ENCODE measurements at regions not wholly inside any gene's neighbourhood (a gene's known extent, or its start where the extent isn't known, plus 50 kb on each side); places are given as distances from the start of the nearest gene placed in this dataset.
"Not testable (repeated sequence)": the region's sequence is repeated elsewhere in the genome, so short reads cannot be mapped to it uniquely, and the experiment has no call there.

DNA sequence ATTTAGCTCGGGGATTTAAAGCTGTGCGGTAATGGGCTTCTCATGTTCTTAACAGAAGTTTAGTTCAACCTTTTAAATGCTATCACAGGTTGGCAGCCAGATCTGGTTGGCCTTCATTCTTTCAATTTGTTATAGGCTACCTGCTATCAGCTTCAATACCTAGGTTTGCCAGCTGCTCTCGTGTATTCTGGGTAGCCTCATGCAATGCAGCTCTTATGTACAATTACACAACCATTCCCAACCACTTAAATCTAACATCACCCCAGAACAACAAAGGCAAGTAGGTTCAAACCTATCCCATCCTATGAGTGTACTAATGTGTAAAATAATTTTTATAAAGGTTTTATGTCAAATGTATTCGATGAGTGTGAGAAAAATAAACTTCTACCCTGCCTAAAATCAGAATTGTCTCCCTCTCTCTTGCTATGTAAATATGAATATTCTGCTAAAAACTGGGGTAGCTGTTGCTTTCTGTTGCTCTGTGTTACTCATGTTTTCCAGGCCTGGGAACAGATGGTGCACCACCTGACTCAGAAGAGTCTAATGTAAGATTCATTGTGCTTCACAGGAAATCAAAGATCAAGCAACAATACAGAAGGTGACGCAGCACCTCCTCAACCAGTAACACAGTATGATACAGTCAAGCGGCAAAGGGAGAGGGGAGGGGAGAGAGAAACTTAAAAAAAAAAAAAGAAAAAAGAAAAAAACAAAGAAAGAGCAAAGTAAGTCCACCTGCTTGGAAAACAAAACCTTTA is 188.6 kb downstream of the ETV1 start:
- BruUV-seq (replicated peaks) = no TSS peak
- Mint-ChIP-seq H3K4me3 (ENCODE audit: low read depth, unreplicated experiment) (no peak overlapping the region), H3K4me1 (ENCODE audit: low read depth, unreplicated experiment) (no peaks in the 10 kb centered on the region), H3K36me3 (ENCODE audit: insufficient read depth, unreplicated experiment) (no peaks in the 10 kb centered on the region), H3K27me3 (ENCODE audit: unreplicated experiment) (no peaks in the 10 kb centered on the region), H3K27ac (ENCODE audit: unreplicated experiment) (no peak overlapping the region), H3K9me3 (ENCODE audit: low read depth, unreplicated experiment) (peaks cover 3% of the 10 kb centered on the region)
- CTCF ChIA-PET = interaction anchor here (0.6 kb wide), 1 partner anchor 1185 kb away, joined by 3 read pairs; no protein-coding TSS in a partner anchor
- intact Hi-C loops (cut with micrococcal nuclease; ENCODE audit: unreplicated experiment) = no loop called here
- no peak for DNase-seq
- TF ChIP-seq, protein P1, sequence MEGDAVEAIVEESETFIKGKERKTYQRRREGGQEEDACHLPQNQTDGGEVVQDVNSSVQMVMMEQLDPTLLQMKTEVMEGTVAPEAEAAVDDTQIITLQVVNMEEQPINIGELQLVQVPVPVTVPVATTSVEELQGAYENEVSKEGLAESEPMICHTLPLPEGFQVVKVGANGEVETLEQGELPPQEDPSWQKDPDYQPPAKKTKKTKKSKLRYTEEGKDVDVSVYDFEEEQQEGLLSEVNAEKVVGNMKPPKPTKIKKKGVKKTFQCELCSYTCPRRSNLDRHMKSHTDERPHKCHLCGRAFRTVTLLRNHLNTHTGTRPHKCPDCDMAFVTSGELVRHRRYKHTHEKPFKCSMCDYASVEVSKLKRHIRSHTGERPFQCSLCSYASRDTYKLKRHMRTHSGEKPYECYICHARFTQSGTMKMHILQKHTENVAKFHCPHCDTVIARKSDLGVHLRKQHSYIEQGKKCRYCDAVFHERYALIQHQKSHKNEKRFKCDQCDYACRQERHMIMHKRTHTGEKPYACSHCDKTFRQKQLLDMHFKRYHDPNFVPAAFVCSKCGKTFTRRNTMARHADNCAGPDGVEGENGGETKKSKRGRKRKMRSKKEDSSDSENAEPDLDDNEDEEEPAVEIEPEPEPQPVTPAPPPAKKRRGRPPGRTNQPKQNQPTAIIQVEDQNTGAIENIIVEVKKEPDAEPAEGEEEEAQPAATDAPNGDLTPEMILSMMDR (IDR thresholded peaks at IDR 0.05; ENCODE audit: unreplicated experiment) = no peak

DNA sequence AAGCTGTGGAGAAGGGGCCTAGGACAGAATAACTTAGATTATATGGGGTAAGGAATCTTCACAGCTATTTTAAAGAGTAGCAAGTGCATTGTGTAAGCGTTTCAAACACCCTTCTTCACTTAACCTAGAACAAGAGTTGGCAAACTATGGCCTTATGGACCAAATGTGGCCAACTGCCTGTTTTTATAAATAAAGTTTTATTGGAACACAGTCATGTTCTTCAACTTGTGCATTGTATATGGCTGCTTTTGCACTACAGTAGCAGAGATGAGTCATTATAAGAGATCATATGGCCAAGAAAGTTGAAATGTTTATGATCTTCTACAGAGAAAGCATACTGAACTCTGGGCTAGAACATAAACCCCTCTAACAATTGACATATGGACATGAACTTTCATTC is 187.8 kb downstream of the ETV1 start:
- intact Hi-C loops (cut with micrococcal nuclease; ENCODE audit: unreplicated experiment) = no loop called here
- Mint-ChIP-seq H3K4me1 (ENCODE audit: low read depth, unreplicated experiment) (no peaks in the 10 kb centered on the region), H3K36me3 (ENCODE audit: insufficient read depth, unreplicated experiment) (no peaks in the 10 kb centered on the region), H3K27me3 (ENCODE audit: unreplicated experiment) (no peaks in the 10 kb centered on the region), H3K27ac (ENCODE audit: unreplicated experiment) (no peak overlapping the region), H3K4me3 (ENCODE audit: low read depth, unreplicated experiment) (no peak overlapping the region), H3K9me3 (ENCODE audit: low read depth, unreplicated experiment) (peaks cover 3% of the 10 kb centered on the region)
- BruUV-seq (replicated peaks) = no TSS peak
- DNase-seq = no peak
- TF ChIP-seq, protein P1 (IDR thresholded peaks at IDR 0.05; ENCODE audit: unreplicated experiment) = no peak
- CTCF ChIA-PET = no interaction called here

DNA sequence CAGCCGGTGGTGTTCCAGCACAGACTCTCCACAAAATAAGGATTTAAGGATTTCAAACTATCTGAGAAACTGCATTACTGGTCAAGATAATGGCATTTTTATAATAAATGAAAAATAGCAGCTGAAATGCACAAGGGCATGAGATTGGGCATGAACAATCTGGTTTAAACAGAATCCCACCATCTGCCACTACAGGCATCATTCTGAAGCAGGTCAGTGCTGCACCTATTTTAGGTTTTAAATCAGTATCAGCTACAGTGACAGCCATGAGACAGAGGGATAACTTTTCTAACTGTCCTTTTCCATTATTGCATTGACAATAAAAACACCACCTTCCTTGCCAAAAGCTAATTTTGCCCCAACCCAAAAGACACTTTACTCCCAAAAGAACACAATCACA is 186.8 kb downstream of the ETV1 start:
- H3K4me1 Mint-ChIP-seq (ENCODE audit: low read depth, unreplicated experiment) = no peaks in the 10 kb centered on the region
- DNase-seq = no peak
- intact Hi-C loops (cut with micrococcal nuclease; ENCODE audit: unreplicated experiment) = no loop called here
- H3K27ac Mint-ChIP-seq (ENCODE audit: unreplicated experiment) = no peak overlapping the region
- no peak overlapping the region for H3K4me3 Mint-ChIP-seq (ENCODE audit: low read depth, unreplicated experiment)
- H3K9me3 Mint-ChIP-seq (ENCODE audit: low read depth, unreplicated experiment) = peaks cover 5% of the 10 kb centered on the region
- TF ChIP-seq, protein P1 (IDR thresholded peaks at IDR 0.05; ENCODE audit: unreplicated experiment) = no peak
- CTCF ChIA-PET = no interaction called here
- no peaks in the 10 kb centered on the region for H3K36me3 Mint-ChIP-seq (ENCODE audit: insufficient read depth, unreplicated experiment)
- no TSS peak for BruUV-seq (replicated peaks)
- no peaks in the 10 kb centered on the region for H3K27me3 Mint-ChIP-seq (ENCODE audit: unreplicated experiment)

DNA sequence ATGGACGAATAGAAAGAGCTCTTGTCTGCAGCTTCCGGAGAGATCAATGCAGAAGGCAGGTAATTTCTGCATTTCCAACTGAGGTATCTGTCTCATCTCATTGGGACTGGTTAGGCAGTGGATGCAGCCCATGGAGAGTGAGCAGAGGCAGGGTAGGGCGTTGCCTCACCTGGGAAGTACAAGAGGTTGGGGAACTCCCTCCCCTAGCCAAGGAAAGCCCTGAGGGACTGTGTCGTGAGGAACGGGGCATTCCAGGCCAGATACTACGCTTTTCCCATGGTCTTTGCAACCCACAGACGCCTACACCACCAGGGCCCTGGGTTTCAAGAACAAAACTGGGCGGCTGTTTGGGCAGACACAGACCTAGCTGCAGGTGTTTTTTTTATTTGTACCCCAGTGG is 186.3 kb downstream of the ETV1 start:
- Mint-ChIP-seq H3K4me1 (ENCODE audit: low read depth, unreplicated experiment) (no peaks in the 10 kb centered on the region), H3K9me3 (ENCODE audit: low read depth, unreplicated experiment) (peaks cover 5% of the 10 kb centered on the region), H3K4me3 (ENCODE audit: low read depth, unreplicated experiment) (no peak overlapping the region), H3K27me3 (ENCODE audit: unreplicated experiment) (no peaks in the 10 kb centered on the region), H3K36me3 (ENCODE audit: insufficient read depth, unreplicated experiment) (no peaks in the 10 kb centered on the region), H3K27ac (ENCODE audit: unreplicated experiment) (no peak overlapping the region)
- no TSS peak for BruUV-seq (replicated peaks)
- DNase-seq = no peak
- intact Hi-C loops (cut with micrococcal nuclease; ENCODE audit: unreplicated experiment) = no loop called here
- TF ChIP-seq, protein P1 (IDR thresholded peaks at IDR 0.05; ENCODE audit: unreplicated experiment) = no peak
- CTCF ChIA-PET = no interaction called here

GRCh38 chr7:13806089-13806867 is 183.2 kb downstream of the ETV1 start:
- H3K4me1 Mint-ChIP-seq (ENCODE audit: low read depth, unreplicated experiment); CTCF ChIA-PET; H3K27ac Mint-ChIP-seq (ENCODE audit: unreplicated experiment); H3K36me3 Mint-ChIP-seq (ENCODE audit: insufficient read depth, unreplicated experiment); H3K4me3 Mint-ChIP-seq (ENCODE audit: low read depth, unreplicated experiment); DNase-seq; H3K9me3 Mint-ChIP-seq (ENCODE audit: low read depth, unreplicated experiment); BruUV-seq (replicated peaks); intact Hi-C loops (cut with micrococcal nuclease; ENCODE audit: unreplicated experiment); H3K27me3 Mint-ChIP-seq (ENCODE audit: unreplicated experiment): not testable (repeated sequence)

- H3K4me3 Mint-ChIP-seq (ENCODE audit: low read depth, unreplicated experiment); BruUV-seq (replicated peaks); intact Hi-C loops (cut with micrococcal nuclease; ENCODE audit: unreplicated experiment); H3K4me1 Mint-ChIP-seq (ENCODE audit: low read depth, unreplicated experiment); H3K27ac Mint-ChIP-seq (ENCODE audit: unreplicated experiment); CTCF ChIA-PET; H3K27me3 Mint-ChIP-seq (ENCODE audit: unreplicated experiment); DNase-seq; H3K36me3 Mint-ChIP-seq (ENCODE audit: insufficient read depth, unreplicated experiment): not testable (repeated sequence)
- H3K9me3 Mint-ChIP-seq (ENCODE audit: low read depth, unreplicated experiment) = peaks cover 13% of the 10 kb centered on the region
Measured at GRCh38 chr7:13817230-13817629, 172.2 kb downstream of the ETV1 start.
